ENCODE measurements at regions not wholly inside any gene's neighbourhood (a gene's known extent, or its start where the extent isn't known, plus 50 kb on each side); places are given as distances from the start of the nearest gene placed in this dataset.

- TF ChIP-seq ZNF462 (CRISPR knock-in tag; IDR thresholded peaks at IDR 0.05) = no peak
Measured at GRCh38 chr12:111122458-111122878, 202.1 kb upstream of the MYL2 start (continued).

GRCh38 chr12:111121840-111122239 is 201.5 kb upstream of the MYL2 start:
- peaks cover 26% of the 10 kb centered on the region for H3K4me1 Mint-ChIP-seq
- peak; percentile 79 for ATAC-seq
- H3K79me2 ChIP-seq (replicated peaks; ENCODE audit: insufficient read depth) = no peaks in the 10 kb centered on the region

More at GRCh38 chr12:111121840-111122239, 201.5 kb upstream of the MYL2 start:
- Histone ChIP-seq H3K27me3 (ENCODE audit: insufficient read depth) (no peaks in the 10 kb centered on the region), H3K4me3 (no peak overlapping the region), H3K4me1 (ENCODE audit: insufficient read depth) (peaks cover 23% of the 10 kb centered on the region), H3K36me3 (ENCODE audit: insufficient read depth) (no peaks in the 10 kb centered on the region), H3K9me2 (ENCODE audit: insufficient read depth) (no peaks in the 10 kb centered on the region), H3K4me2 (no peak overlapping the region; the same call in 1 of the 2 replicates), H3F3A (replicated peaks; ENCODE audit: low read depth) (no peaks in the 10 kb centered on the region), H3K27ac (ENCODE audit: low read depth) (no peak overlapping the region; the same call in 1 of the 2 replicates), H2AFZ (no peak overlapping the region), H4K20me1 (replicated peaks; ENCODE audit: insufficient read depth) (no peaks in the 10 kb centered on the region; the same call in 1 of the 2 replicates)
- no peaks in the 10 kb centered on the region for H3K36me3 Mint-ChIP-seq (ENCODE audit: low read depth)
- TF ChIP-seq ZNF114 (CRISPR knock-in tag; IDR thresholded peaks at IDR 0.05) (no peak), STAT1 (IDR thresholded peaks at IDR 0.05; ENCODE audit: unreplicated experiment) (no peak), EZH2 (IDR thresholded peaks at IDR 0.05; ENCODE audit: low read depth, unreplicated experiment) (no peak), CTCF (conservative IDR thresholded peaks at IDR 0.05; ENCODE audit: low read depth in 2 of 2) (peak in 1 of 2 experiments; percentile 20; a peak in 1 of 4 replicates)
- peak; percentile 44 for DNase-seq (ENCODE audit: low spot score)
- no peak overlapping the region for H3K27ac Mint-ChIP-seq
- no peaks in the 10 kb centered on the region for H3K9me3 Mint-ChIP-seq
- peaks cover 1% of the 10 kb centered on the region for H3K27me3 Mint-ChIP-seq (ENCODE audit: insufficient read depth, low read depth, poor library complexity)
- H3K4me3 Mint-ChIP-seq = no peak overlapping the region
